OCI-LY1 (cell line): ENCODE measurements at regions not wholly inside any gene's neighbourhood (a gene's known extent, or its start where the extent isn't known, plus 50 kb on each side); places are given as distances from the start of the nearest gene placed in this dataset.

ENCODE experiments used
- CTCF ChIP-seq: fragments of 200-600 bp; sonication (generic), shearing (Covaris generic); IDR thresholded peaks from 2 replicates; pipeline ENCODE4 v1.5.1; 2017; ENCODE audit warnings: mild to moderate bottlenecking, antibody characterized with exemption, low read length, moderate library complexity, mixed read lengths
- EZH2 ChIP-seq: fragments of 200-600 bp; sonication (generic), shearing (Covaris generic); IDR thresholded peaks from 2 replicates; pipeline ENCODE4 v1.8.0; 2017; ENCODE audit warnings: borderline replicate concordance, mixed run types, mild to moderate bottlenecking, antibody characterized with exemption, low read length, moderate library complexity, mixed read lengths

DNA sequence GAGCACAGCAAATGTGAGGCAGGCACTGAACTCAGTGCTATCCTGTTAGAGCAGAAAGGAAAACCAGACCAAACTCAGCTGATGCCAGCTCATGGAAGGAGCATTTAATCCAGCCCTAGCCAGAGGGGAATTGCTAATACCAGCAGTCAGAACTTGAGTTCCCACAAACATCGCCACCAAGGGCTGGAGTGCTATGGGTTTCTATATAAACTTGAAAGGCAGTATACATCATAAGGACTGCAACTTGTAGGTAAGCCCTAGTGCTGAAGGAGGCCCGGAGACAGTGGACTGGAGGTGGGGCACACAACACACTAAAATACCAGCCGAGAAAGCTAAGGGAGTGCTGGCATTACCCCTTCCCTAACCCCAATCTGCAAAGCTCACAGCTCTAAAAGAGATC, 440.2 kb downstream of the PRR32 start:
- TF ChIP-seq CTCF, result no peak
- no peak for TF ChIP-seq EZH2
